MCF 10A (cell line): ENCODE measurements at regions not wholly inside any gene's neighbourhood (a gene's known extent, or its start where the extent isn't known, plus 50 kb on each side); places are given as distances from the start of the nearest gene placed in this dataset.

Experiments
- BruUV-seq: library from RNA; stranded (reverse); fragments of 400-500 nt; replicated peaks from 2 replicates; lab custom pipeline; 2021; lab: Mats Ljungman, UMichigan
- CTCF ChIA-PET: fragments of 300-600 bp; sonication (Branson Sonifier 250); formaldehyde crosslinking; extraction: SDS; loops from one replicate; lab custom pipeline; 2021; ENCODE audit warnings: antibody characterized with exemption, inconsistent platforms; lab: Yijun Ruan, JAX
- POLR2A ChIA-PET: fragments of 300-600, 350-650 bp; sonication (Branson Sonifier 250); formaldehyde crosslinking; extraction: SDS; loops from one replicate; lab custom pipeline; 2020; ENCODE audit warnings: antibody characterized with exemption, inconsistent platforms; lab: Yijun Ruan, JAX
- DNase-seq: peaks from one replicate; pipeline ENCODE4 v3.0.0-alpha.2; 2018; ENCODE audit not compliant: unreplicated experiment
- H3K27ac Mint-ChIP-seq: one replicate; pipeline ENCODE4 v1.8.0; 2022; ENCODE audit warnings: mild to moderate bottlenecking, low read depth, mixed read lengths; ENCODE audit not compliant: unreplicated experiment
- H3K27me3 Mint-ChIP-seq: one replicate; pipeline ENCODE4 v1.8.0; 2022; ENCODE audit warnings: mixed read lengths; ENCODE audit not compliant: insufficient read depth, unreplicated experiment
- H3K36me3 Mint-ChIP-seq: one replicate; pipeline ENCODE4 v1.8.0; 2022; ENCODE audit warnings: mild to moderate bottlenecking, moderate library complexity, mixed read lengths; ENCODE audit not compliant: insufficient read depth, unreplicated experiment
- H3K4me1 Mint-ChIP-seq: one replicate; pipeline ENCODE4 v1.8.0; 2022; ENCODE audit warnings: mixed read lengths; ENCODE audit not compliant: insufficient read depth, unreplicated experiment
- H3K4me3 Mint-ChIP-seq: one replicate; pipeline ENCODE4 v1.8.0; 2022; ENCODE audit warnings: mild to moderate bottlenecking, moderate library complexity, mixed read lengths; ENCODE audit not compliant: unreplicated experiment
- H3K9me3 Mint-ChIP-seq: one replicate; pipeline ENCODE4 v1.8.0; 2022; ENCODE audit warnings: mixed read lengths; ENCODE audit not compliant: unreplicated experiment
- intact Hi-C: fragments of 100-400 bp; cut with micrococcal nuclease; formaldehyde crosslinking; loops from 2 replicates; pipeline ENCODE4 v1.14.1; 2022
- TF ChIP-seq, protein P1 (sequence below): fragments of 200-600 bp; IDR thresholded peaks from one replicate; pipeline ENCODE4 v1.8.0; 2022; ENCODE audit warnings: antibody characterized with exemption, mild to moderate bottlenecking; ENCODE audit not compliant: unreplicated experiment

DNA sequence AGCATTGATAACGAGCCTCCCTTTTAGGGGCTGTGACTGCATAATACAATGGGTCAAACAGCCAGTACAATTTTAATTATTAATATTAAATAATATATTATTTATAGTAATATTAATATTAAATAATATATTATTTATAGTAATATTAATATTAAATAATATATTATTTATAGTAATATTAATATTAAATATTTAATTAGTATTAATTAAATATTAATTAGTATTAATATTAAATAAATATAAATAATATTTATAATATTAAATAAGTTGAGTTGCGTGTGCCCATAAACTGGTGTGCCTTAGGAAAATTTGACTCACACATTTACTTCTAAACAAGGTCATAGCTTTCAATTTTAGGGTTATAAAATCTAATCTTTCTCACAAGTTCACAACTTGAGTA lies 509.3 kb upstream of the RGS18 start:
- ChIA-PET CTCF (no interaction called here), POLR2A (no interaction called here)
- Mint-ChIP-seq H3K4me3 (no peak overlapping the region), H3K27ac (no peak overlapping the region), H3K36me3 (no peaks in the 10 kb centered on the region), H3K27me3 (no peaks in the 10 kb centered on the region), H3K4me1 (no peaks in the 10 kb centered on the region), H3K9me3 (peaks cover 7% of the 10 kb centered on the region)
- no TSS peak for BruUV-seq
- intact Hi-C loops, result no loop called here
- TF ChIP-seq, protein P1, sequence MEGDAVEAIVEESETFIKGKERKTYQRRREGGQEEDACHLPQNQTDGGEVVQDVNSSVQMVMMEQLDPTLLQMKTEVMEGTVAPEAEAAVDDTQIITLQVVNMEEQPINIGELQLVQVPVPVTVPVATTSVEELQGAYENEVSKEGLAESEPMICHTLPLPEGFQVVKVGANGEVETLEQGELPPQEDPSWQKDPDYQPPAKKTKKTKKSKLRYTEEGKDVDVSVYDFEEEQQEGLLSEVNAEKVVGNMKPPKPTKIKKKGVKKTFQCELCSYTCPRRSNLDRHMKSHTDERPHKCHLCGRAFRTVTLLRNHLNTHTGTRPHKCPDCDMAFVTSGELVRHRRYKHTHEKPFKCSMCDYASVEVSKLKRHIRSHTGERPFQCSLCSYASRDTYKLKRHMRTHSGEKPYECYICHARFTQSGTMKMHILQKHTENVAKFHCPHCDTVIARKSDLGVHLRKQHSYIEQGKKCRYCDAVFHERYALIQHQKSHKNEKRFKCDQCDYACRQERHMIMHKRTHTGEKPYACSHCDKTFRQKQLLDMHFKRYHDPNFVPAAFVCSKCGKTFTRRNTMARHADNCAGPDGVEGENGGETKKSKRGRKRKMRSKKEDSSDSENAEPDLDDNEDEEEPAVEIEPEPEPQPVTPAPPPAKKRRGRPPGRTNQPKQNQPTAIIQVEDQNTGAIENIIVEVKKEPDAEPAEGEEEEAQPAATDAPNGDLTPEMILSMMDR, result no peak
- no peak for DNase-seq

DNA sequence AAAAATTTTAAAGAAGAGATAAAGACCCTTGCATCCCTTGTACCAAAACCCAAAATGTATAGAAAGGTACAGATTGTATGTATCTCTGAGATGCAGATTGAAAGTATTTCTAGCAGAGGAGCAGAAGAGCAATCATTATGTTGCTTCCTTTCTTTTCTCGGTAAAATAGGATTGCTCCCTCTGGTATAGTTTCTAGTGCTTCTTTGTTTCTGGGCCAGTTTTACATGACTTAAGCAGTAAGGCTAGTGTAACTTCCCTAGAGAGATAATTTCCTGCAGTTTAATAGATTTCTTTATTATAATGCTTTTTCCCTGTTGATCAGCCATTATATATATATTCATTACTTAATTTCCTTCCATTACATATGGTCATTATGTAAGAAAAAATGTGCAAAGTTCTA lies 496.2 kb upstream of the RGS18 start:
- no TSS peak for BruUV-seq
- TF ChIP-seq, protein P1, result no peak
- Mint-ChIP-seq H3K27ac (no peak overlapping the region), H3K27me3 (no peaks in the 10 kb centered on the region), H3K36me3 (no peaks in the 10 kb centered on the region), H3K4me3 (no peak overlapping the region), H3K9me3 (no peaks in the 10 kb centered on the region), H3K4me1 (no peaks in the 10 kb centered on the region)
- CTCF ChIA-PET, result interaction anchor here (0.6 kb wide), 1 partner anchor 604 kb away, joined by 3 read pairs; no protein-coding TSS in a partner anchor
- no peak for DNase-seq
- intact Hi-C loops, result no loop called here
- POLR2A ChIA-PET, result interaction anchor here (0.6 kb wide), 1 partner anchor 1172 kb away, joined by 3 read pairs; no protein-coding TSS in a partner anchor

DNA sequence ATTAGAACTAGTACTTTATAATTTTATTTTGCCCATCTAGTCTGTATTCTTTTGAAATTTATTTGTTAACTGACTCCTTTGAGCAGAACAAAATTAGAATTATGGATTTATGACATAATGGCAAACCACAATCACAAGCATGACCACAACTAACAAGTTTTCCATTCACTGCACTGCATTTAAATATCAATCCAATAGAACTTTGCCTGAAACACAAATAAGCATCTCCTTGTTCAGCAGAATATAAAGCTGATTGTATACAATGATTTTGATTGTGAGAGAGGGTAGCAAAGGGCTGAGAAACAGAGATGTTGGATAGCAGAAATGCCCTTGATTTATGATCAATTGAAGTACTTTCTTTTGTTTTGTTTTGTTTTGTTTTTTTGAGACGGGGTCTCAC lies 495.5 kb upstream of the RGS18 start:
- Mint-ChIP-seq H3K4me1 (no peaks in the 10 kb centered on the region), H3K27ac (no peak overlapping the region), H3K9me3 (no peaks in the 10 kb centered on the region), H3K36me3 (no peaks in the 10 kb centered on the region), H3K4me3 (no peak overlapping the region), H3K27me3 (no peaks in the 10 kb centered on the region)
- CTCF ChIA-PET, result no interaction called here
- BruUV-seq, result no TSS peak
- intact Hi-C loops, result no loop called here
- POLR2A ChIA-PET, result no interaction called here
- TF ChIP-seq, protein P1, result no peak
- no peak for DNase-seq

DNA sequence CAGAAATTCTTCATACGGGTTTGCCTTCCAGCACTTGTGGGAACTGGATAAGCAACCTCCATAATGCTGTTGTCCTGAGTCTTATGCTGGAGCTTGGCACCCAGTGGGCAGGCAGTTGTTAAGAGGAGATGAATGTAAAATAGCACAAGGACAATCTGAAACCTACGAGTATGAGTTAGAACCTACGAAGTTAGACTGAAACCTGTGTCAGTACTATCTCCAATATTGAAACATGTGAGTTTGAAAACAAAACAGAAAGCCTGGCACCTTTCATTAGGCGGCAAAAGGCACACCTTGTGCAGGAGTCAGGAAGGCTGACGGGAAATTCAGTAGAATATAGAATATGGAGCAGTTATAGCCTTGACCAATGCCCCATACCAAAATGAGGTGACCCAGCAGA lies 489.7 kb upstream of the RGS18 start:
- Mint-ChIP-seq H3K9me3 (no peaks in the 10 kb centered on the region), H3K36me3 (no peaks in the 10 kb centered on the region), H3K4me3 (no peak overlapping the region), H3K4me1 (peaks cover 16% of the 10 kb centered on the region), H3K27ac (no peak overlapping the region), H3K27me3 (no peaks in the 10 kb centered on the region)
- ChIA-PET POLR2A (no interaction called here), CTCF (no interaction called here)
- no TSS peak for BruUV-seq
- no peak for DNase-seq
- intact Hi-C loops, result no loop called here
- TF ChIP-seq, protein P1, result no peak
